ENCODE measurements at regions not wholly inside any gene's neighbourhood (a gene's known extent, or its start where the extent isn't known, plus 50 kb on each side); places are given as distances from the start of the nearest gene placed in this dataset.
"Not testable (repeated sequence)": the region's sequence is repeated elsewhere in the genome, so short reads cannot be mapped to it uniquely, and the experiment has no call there.

DNA sequence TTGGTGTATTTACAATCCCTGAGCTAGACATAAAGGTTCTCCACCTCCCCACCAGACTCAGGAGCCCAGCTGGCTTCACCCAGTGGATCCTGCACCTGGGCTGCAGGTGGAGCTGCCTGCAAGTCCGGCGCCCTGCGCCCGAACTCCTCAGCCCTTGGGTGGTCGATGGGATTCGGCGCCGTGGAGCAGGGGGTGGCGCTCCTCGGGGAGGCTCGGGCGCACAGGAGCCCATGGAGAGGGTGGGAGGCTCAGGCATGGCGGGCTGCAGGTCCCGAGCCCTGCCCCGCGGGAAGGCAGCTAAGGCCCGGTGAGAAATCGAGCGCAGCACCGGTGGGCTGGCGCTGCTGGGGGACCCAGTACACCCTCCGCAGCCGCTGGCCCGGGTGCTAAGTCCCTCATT lies 1291.6 kb downstream of the ADGRL3 start:
- not testable (repeated sequence) for DNase-seq

GRCh38 chr4:62490635-62491034 lies 1290.5 kb downstream of the ADGRL3 start:
- DNase-seq: no peak

DNA sequence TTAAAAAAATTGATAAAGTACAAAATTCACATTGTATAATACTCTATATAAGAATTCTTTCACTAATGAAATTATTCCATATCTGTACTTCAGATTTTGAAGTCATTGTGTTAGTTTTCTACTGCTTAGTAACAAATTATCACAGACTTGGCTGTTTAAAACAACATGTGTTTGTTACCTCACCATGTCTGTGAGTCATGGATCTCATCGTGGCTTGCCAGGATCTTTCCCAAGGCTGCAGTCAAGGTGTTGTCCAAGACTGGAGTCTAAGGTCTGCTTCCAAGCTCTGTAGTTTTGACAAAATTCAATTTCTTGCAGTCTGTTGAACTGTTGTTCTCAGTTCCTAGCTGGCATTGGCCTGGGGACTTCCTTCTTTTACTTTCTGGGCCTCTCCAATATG lies 1286.9 kb downstream of the ADGRL3 start:
- no peak for DNase-seq

GRCh38 chr4:62484357-62484756 lies 1284.2 kb downstream of the ADGRL3 start:
- no peak for DNase-seq

GRCh38 chr4:62482355-62482754 lies 1282.2 kb downstream of the ADGRL3 start:
- no peak for DNase-seq

GRCh38 chr4:62475596-62475995 lies 1275.5 kb downstream of the ADGRL3 start:
- DNase-seq: no peak

- no peak for DNase-seq
These were observed 1274.7 kb downstream of the ADGRL3 start for GRCh38 chr4:62474802-62475201.

DNA sequence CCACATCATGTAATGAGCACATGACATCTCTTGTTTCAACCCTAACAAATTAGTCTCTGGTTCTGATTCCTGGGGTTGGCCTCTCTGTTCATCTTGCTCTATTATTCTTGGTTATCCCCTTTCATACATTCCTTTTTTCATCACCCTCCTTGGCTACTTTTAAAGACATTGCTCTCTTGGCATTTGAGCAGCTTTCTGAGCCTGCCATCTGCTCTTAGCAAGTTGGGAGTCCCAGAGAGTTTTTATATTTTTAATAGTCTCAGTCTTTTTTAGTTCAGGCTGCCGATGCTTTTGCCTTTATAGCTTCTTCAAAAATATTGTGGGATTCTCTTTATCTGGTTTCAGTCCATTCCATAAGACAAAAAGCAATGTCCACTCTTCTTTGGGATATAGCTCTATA lies 1270.9 kb downstream of the ADGRL3 start:
- no peak for DNase-seq

DNA sequence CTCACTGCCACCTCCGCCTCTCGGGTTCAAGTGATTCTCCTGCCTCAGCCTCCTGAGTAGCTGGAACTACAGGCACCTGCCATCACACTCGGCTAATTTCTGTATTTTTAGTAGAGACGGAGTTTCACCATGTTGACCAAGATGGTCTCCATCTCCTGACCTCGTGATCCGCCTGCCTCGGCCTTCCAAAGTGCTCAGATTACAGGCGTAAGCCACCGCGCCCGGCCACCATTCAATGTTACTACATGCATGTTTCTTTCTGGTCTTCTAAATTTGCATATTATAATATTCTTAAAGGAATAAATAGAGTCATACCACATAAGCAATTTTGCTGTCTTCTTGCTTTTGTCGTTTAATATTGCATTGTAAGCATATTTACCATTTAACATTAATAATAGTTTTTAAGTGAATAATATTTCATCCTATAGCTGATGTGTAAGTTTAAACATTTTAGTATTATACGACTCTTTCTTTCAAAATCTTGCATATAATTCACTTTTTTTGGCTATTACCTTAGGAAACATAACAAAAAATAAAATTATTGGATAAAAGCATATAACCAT lies 1270.4 kb downstream of the ADGRL3 start:
- DNase-seq: no peak

- DNase-seq: no peak
These were observed 1269.9 kb downstream of the ADGRL3 start for GRCh38 chr4:62470020-62470419.

DNA sequence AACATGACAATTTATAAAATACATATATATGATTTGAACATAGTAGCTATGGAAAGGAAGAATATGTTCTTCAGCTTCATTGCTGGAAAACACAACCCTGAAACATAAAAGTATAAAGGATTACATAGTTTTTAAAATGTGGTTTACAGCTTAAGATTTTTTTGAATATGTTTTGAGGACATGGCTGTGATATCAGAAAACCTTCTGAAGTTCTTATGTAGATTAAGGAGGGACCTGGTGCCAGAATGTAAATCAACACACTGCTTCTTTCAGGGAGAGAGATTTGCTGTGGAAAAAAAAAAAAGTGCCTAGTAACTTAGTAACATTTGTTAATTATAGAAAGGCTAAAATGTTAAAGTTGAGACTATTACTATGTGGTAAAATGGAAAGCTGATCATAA lies 1261.8 kb downstream of the ADGRL3 start:
- no peak for DNase-seq

GRCh38 chr4:62460329-62460728 lies 1260.2 kb downstream of the ADGRL3 start:
- DNase-seq: no peak

DNA sequence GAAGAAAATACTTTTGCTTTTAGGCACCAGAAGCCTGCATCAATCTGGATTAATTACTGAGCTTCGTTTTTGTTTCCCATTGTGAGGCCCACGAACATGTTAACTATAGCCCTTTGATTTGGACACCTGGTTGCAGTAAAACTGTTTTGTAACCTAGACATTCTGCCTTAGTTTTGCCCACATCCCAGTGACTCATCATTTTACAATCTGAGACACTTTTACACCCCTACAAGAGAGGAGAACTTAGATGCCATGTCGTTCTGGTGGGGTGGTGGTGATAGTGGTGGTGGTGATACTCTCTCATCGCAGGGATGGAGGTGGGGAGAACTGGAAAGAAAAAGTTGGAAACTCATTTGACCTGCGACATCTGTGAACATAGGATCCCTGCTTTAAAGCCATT lies 1257.2 kb downstream of the ADGRL3 start:
- DNase-seq: no peak

DNA sequence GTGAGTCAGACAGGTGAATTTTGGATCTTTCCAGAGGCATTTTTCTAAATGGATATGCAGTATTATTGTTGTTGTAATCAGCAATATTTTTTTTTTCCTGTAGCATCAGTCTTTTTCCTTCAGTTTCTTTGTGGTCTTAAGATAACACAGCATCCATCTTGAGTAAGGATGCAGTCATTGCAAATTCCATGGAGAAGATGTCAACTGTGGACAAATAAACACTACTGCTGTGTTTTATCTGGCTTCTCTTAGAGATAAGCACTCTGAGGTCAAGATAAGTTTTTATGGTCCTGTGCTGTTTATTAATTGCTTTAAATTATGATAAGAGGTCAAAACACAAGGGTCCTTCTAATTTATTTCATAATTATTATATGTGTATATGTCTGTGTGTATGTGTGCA lies 1255.7 kb downstream of the ADGRL3 start:
- no peak for DNase-seq

DNA sequence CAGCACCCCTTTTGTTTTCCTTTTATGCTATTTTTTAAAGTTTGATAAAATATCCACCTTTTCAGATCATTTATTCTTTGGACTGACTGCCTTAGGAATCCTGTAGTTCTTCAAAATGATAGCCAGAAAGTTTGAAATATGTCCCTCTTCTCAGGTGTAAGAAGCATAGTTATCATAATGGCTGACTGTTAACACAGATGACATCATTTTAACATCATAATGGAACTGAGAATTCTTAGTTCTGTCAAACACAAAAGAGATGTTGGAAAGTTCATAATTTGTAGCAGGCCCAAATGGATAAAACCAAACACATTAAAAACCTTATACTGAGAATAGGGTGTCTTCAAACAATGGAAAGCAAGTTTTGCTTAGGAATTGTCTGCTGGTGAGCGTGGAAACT lies 1254.4 kb downstream of the ADGRL3 start:
- no peak for DNase-seq

- DNase-seq: no peak
These were observed 1250.6 kb downstream of the ADGRL3 start for GRCh38 chr4:62450740-62451139.

GRCh38 chr4:62449538-62449937 lies 1249.4 kb downstream of the ADGRL3 start:
- no peak for DNase-seq

DNA sequence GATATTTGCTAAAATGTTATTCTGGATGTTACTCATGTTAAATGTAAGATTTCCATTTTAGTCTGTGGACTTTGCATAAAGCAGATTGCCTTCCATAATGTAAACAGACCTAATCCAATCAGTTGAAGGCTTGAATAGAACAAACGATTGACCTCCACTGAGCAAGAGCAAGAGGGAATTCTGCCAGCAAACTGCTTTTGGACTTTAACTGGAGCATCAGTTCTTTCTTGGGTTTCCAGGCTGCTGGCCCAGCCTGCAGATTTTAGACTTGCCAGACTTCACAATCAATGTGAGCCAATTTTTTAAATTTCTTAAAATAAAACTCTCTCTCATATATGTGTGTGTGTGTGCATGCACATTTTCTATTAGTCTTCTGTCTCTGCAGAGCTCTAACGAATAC lies 1248.8 kb downstream of the ADGRL3 start:
- DNase-seq: no peak

GRCh38 chr4:62439051-62439450 lies 1238.9 kb downstream of the ADGRL3 start:
- no peak for DNase-seq

DNA sequence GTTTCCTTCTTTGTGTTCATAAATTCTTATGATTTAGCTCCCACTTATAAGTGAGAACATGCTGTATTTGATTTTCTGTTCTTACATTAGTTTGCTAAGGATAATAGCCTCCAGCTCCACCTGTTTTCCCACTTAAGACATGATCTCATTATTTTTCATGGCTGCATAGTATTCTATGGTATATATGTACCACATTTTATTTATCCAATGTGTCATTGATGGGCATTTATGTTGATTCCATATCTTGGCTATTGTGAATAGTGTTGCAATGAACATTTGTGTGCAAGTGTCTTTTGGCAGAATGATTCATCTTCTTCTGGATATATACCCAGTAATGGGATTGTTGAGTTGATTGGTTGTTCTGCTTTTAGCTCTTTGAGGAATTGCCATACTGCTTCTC lies 1234.8 kb downstream of the ADGRL3 start:
- no peak for DNase-seq

DNA sequence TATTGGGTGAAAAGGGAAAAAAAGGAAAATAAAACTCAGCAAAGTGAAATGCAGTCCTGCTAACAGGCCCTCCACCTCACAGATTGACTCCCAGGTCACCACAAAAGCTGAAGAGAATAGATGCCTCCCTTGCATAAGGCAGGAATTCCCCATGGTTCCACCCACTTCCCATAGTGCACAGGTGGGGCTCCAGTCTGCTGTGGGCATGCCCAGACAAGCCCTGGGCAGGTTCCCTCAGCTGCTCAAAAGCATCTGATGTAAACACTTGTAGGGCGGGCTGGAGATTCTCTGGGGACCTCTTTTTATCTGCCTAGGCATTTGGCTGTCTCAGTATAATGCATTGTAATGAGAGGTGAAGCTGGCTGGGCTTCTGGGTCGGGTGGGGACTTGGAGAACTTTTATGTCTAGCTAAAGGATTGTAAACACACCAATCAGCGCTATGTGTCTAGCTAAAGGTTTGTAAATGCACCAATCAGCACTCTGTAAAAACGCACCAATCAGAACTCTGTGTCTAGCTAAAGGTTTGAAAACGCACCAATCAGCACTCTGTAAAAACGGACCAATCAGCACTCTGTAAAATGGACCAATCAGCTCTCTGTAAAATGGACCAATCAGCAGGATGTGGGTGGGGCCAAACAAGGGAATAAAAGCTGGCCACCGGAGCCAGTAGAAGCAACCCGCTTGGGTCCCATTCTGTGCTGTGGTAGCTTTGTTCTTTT lies 1231.5 kb downstream of the ADGRL3 start:
- DNase-seq: not testable (repeated sequence)

- DNase-seq: no peak
These were observed 1229.2 kb downstream of the ADGRL3 start for GRCh38 chr4:62429297-62429696.

DNA sequence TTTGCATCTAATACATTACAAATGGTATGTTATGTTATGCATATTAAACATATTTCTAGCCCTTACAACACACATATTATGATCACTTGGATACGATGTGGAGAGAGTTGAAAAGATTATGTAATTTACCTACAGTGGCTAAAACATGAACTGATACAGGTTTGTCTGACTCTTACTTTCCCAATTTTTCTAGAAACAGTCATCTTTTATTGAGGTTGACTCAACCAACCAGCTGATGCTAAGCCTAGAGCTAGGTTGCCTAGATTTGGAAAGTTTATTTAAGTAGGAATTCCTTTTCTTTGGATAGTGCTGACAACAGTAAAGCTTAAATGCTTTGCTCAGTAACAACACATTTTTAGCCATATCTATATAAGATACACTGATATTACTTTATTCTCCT lies 1215.1 kb downstream of the ADGRL3 start:
- no peak for DNase-seq

DNA sequence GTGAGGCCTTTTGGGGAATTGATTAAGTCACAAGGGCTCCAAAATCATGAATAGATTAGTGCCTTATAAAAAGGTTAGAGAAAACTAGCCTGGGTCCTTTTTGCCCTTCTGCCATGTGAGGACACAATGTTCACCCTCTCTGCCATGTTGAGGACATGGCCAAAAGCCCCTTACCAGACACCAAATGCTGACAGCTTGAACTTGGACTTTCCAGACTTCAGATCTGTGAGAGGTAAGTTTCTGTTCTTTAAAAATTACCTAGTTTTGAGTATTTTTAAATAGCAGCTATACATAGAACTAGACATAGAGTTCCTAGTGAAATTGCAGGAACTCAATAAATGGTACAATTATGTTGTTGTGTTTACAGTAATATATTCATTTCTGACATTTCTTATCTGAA lies 1214.4 kb downstream of the ADGRL3 start:
- DNase-seq: no peak

- no peak for DNase-seq
These were observed 1210.4 kb downstream of the ADGRL3 start for GRCh38 chr4:62410371-62411003.
